GM21737 (cell line): ENCODE measurements at regions not wholly inside any gene's neighbourhood (a gene's known extent, or its start where the extent isn't known, plus 50 kb on each side); places are given as distances from the start of the nearest gene placed in this dataset.
"Not testable (repeated sequence)": the region's sequence is repeated elsewhere in the genome, so short reads cannot be mapped to it uniquely, and the experiment has no call there.

ENCODE experiments used
- ATAC-seq: cut with Tn5 transposase; IDR thresholded peaks from one replicate; pipeline ENCODE4 v1.9.1; 2021; ENCODE audit warnings: mild to moderate bottlenecking, moderate library complexity; ENCODE audit not compliant: unreplicated experiment

DNA sequence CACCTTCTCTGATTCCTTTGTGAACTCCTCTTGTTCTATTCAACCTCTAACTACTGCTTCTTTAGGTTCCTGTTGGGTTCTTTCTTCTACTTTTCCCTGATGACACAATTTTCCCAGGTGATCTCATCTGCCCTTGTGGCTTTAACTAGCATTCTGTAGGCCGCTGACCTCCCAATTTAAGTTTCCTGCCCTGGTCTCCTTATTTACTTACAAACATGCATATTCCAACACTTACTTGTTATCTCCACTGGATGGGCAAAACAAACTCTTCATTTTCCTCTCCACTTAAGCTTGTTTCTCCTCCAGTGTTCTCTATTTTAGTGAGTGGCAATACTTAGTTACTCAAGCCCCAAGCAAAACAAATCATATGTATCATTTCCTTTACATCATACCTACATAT, 734.5 kb downstream of the METTL15 start:
- no peak for ATAC-seq

DNA sequence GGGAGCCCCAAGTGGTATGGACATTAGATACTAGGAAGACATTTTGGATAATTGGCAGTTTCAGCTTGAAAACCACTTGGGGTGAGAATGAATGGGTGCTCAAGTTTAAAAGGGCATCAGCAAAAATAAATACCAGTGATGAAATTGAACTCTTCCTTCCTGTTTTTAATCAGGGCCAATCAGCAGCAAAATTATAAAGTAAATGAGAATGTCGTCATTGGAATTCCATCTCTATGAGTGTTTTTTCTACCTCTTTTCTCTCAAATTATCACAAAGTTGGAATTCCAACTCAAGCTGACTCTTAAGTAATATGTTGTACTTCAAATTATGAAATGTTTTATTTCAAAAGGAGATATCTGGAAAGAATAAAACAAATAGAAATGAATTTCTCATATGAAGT, 730.6 kb downstream of the METTL15 start:
- ATAC-seq = no peak

DNA sequence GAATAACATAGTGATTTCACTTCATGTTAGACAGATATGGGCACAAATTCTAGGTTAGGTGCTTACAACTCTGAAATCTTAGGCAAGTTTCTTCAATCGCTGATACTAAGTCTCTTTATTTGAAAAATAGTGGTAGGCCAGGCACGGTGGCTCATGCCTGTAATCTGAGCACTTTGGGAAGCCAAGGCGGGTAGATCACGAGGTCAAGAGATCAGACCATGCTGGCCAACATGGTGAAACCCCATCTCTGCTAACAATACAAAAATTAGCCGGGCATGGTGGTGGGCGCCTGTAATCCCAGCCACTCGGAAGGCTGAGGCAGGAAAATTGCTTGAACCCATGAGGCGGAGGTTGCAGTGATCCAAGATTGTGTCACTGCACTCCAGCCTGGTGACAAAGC, 729.4 kb downstream of the METTL15 start:
- ATAC-seq = no peak

DNA sequence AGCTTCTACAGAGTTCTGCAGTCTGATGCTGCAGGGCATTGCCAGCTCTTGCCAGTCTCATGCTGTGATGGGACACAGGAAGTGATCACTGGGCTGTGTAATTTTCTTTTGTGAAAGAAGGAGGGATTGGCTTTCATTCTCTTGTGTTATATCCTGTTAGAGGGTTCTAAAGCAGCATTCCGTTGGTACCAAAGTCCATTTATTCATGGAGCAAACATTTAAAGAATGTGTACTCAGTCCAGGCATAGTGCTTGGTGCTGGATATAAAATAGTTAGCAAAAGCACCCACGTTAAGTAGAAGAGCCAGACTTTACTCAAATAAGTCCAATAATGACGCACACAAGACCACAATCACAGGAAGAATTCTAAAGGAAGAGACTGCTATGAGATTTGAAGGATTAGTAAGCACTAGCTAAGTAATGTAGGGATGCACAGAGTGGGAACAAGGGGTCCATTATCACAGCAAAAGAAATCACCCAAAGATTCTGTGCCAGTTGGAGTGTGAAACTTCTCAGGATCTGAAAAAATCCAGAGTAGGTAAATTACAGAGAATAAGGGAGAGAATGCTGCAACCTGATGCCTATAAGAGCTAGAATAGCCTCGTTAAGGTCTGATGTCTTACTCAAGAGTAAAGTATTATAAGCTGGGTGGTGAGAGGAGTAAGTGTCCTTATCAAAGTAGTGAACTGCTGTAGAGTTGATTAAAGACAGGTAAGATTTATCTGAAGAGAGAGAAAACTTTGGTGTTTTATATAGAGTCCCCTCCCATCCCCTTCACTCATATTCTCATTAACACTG, 728.3 kb downstream of the METTL15 start:
- ATAC-seq = no peak

DNA sequence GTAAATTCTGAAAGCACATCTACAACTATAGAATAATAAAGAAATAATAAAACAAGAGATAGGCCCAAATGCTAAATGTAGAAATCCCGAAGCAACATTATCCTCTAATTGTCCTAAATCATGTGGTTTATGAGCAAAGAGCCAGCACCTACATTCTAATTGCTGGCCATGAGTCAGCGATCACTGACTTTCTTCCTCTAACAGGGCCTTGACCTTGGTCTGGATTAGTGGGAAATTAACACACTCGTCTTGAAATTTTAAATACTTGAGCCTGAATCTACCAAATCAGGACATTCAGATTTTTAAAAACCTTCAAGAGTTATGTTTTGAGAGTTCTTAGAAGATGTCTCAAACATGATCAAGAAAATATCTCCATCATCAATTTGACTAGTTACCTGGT, 727.6 kb downstream of the METTL15 start:
- no peak for ATAC-seq

DNA sequence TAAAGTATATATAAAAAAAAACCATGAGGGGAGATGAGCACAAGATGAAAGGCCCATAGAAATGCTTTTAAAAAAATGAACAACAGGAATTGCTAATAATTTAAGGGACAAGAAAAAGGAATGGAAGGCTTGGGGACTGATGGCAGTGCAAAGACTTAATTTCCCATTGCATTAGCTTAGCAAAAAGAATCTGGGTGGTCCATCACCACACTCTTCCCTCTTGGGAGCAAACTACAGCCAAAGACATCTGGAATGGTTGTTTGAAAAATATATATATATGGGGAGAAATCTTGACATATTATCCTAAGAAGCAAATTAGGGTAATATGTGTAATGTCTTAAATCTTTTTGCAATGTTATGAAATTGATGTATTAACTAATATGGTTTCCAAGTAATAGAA, 727.1 kb downstream of the METTL15 start:
- no peak for ATAC-seq

DNA sequence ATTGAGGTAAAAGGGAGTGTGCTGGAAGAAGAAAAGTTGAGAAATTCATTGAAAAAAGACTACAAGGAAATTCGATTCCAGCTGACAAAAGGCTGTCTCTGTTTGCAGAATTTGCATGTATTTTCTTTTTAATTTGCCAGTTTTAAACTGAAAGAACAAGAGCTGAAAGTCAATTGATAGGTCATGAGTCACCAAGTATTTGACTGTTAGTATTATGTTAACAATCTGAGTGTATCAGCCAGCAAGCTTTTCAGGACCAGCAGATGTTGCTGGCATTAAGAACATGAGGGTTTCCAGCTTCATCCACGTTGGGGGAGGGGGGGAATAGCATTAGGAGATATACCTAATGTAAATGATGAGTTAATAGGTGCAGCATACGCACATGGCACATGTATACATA, 726.7 kb downstream of the METTL15 start:
- no peak for ATAC-seq

DNA sequence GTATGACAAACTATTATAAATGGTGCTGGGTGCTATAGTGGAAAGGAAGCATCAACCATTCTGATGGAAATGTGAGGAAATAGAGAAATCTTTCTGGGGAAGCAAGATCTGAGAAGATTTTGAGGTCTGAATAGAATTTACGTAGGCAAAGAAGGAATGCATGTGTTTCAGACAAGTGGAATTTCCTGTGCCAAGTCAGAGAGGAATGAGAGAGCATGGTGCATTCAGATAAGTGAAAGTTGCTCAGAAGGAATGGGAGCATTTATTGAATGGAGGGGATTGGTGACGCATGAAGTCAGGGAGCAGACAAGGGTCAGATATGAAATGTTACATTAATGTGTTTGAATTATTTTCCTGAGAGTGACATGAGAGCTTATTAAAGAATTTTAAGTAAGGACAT, 725.5 kb downstream of the METTL15 start:
- ATAC-seq = no peak

DNA sequence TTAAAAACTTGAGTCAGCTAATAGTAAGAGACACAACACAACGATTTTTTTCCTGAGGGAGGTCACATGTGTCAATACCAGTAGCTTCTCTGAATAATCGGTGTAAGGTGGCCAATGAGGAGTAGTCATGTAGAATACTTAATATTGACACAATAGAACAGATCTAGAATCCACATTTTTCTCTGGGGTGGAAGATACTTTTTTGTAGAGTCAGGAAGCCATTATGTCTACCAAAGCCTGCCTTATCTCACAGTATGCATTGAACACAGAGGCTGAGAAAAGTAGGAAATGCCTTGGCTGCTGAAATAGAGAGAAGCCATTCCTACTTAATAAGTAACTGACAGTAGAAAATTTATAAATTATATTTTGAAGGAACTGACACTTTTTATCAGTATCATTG, 725.0 kb downstream of the METTL15 start:
- ATAC-seq = no peak

DNA sequence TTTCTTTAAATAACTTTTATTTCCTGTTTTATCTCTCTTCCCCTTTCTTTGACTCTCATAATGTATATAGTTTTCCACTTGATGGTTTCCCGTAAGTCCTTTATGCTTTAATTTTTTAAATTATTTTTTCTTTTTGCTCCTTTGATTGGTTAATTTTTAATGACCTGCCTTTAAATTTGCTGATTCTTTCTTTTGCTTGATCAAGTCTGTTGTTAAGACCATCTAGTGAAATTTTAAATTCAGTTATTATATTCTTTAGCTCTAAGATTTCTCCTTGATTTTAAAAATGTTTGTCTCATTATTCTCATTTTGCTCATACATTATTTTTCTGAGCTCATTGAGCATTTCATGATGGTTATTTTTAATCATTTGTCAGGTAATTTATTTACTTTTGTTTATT, 718.6 kb downstream of the METTL15 start:
- no peak for ATAC-seq

DNA sequence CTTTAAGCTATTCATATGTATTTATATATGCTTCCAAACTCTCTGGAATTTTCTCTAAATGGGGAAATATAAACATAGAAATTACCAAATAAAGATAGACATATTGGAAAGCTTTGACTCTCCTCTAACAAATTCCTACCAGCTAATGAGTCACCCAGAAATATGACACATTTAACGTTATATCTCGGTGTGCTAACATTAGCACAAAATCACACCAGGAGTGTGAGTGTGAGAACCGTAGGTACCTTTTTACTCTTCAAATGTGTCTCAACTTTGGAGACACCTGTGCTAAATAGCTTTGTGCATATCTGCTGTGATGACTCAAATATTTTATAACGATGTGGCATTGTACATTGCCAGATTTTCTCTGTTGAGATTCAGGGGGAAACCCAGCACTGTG, 714.4 kb downstream of the METTL15 start:
- no peak for ATAC-seq

DNA sequence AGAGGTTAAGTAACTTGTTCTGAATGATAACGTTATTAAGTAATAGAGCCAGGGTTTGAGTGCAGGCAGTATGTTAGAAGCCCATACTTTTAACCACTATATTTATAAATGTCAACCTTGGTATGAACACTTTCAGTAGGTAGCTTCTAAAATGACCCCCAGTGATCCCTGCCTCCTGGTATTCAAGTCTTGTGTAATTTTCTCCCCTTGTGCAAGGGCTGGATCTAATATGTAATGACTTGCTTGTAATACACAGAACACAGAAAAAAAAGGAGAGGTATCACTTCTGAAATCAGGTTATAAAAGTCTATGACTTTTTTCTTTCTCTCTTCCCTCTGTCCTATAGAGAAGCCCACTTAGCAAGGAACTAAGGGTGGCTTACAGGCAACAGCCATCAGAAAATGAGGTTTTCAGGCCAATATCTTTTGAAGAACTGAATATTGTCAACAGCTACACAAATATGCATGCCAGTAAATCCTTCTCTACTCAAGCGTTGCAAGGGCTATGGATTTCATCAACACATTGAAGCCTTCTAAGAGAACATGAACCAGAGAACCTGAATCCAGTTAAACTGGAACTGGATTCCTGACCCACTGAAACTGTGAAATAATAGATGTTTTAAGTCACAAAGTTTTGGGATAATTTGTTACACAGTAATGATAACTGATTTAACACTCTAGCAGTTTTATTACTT, 712.3 kb downstream of the METTL15 start:
- ATAC-seq = no peak

DNA sequence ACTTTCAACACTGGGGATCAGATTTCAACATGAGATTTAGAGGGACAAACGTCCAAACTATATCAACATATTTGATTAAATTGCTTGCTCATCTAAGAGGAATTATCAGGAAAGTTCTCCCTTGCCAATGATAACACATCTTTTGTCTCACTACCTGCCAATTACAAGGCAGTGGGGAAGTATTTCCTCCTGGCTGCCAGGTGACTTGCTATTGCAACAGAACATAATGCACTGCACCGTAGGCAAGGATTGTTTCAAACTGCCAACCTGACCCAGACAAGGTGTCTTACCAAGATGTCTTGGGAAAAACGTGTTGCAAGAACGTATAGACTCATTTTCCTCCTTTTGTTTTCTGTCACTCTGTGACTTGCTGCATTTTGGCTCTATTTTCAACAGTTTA, 711.6 kb downstream of the METTL15 start:
- no peak for ATAC-seq

DNA sequence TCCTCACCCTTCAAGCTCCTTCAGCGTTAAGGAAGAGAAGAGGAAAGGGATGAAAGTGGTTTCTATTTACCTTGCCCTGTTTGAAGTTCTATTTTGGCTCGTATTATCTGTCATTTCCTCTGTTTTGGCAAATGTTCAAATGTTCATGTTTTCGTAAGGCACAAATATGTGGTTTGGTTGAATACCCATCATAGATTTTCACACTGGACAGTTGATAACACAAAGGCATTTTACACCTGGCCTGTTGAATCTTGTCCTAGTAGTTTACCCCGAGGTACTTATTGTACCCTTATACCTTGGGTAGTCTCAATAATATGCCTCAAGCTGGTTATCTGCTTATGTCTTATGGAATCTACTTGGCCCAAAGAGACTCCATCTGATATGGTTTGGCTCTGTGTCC, 706.9 kb downstream of the METTL15 start:
- ATAC-seq = no peak

DNA sequence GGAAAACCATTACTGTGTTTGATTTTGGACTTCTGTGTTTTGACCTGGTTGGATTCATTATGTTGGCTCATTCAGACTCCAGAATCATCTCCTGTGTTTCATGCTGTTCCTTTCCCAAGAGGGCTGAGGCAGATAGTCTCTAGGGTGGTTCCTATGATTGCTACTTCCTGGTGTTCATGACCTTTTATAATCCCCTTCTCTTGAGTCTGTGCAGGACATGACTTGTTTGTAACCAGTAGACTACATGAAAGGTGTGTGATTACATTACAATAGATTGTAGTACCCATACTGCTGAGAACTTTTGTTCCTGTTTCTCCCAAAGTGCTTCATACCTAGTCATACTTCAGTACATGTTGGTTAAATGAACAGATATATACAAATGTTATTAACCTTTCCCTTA, 700.6 kb downstream of the METTL15 start:
- no peak for ATAC-seq

DNA sequence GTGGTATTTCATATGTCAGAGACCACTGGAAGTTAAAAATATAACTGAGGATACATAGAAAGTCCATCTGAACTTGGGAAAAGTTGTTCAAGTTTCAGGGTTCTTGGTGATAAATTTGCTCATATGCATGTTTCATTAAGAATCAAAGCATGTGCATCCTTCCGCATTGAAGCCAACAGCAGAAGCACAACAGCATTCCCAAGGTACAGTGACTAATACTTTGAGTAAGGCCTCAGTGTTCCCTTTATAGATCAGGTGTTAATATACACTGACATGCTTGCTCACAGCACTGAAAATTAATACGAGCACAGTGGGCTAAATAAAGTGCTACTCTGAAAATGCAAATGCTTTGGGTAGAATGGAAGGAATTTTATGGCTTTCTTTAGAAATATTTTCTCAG, 691.1 kb downstream of the METTL15 start:
- ATAC-seq = no peak

DNA sequence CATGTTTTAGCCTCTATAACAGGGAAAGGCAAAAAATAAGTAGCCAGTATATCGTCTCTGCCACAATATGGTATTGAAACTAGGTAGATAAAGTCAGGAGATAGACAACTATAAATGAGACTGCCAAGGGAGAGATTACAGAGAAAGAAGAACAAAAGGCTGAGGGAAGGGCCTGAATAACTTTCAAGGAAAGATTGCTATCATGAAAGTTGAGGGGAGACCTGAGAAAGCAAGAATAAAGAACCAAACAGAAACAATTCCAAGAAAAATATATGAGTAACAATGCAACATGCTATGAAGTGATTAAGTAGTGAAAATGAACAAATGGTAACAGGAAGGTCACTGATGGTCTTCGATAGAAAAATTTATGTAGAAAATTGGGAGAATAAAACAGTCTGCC, 690.1 kb downstream of the METTL15 start:
- ATAC-seq = no peak

DNA sequence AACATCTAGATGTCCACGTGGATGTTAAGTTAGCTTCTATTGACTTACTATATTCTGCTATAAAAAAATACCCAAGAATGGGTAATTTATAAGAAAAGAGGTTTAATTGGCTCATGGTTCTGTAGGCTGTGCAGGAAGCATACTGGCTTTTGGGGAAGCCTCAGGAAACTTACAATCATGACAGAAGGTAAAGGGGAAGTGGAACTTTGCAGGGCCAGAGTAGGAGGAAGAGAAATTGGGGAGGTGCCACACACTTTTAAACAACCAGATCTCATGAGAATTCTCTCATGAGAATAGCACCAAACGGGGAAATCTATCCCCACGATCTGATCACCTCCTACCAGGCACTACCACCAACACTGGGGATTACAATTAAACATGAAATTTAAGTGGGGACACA, 689.3 kb downstream of the METTL15 start:
- no peak for ATAC-seq

DNA sequence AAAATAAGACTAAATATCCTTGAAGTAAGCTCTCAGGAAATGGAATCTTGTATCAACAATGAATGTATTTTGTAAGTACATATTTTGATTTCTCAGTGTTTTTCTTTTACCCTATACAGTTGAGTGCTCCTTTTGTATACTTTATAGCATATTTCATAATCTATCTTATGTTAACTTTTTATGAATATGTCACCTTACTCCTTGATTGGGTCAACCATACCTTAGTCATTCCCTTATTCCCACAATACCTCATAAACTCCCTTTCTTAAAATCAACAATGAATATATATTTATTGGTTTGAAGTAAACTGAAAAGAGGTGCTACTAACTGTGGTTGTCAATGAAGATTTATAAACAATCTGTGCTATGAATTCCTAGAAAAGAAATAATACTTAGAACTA, 686.2 kb downstream of the METTL15 start:
- ATAC-seq = no peak

DNA sequence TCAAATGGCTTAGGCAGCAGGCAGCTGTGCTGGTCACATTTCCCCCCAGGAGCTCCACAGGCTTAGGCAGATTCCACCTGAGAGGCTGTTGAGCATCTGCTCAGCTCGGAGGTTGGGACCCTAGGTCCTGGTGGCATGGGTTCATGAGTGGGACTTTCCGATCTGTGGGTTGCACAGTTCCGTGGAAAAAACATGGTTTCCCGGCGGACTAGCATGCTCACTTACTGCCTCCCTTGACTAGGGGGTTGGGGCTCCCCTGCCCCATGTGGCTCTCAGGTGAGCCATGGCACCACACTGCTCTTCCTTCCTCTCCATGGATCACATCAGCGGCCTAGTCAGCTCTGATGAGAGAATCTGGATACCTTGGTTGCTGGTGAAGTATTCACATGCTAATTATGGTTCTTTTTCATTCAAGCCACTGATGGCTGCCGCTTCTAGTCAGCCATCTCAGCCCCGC, 685.1 kb downstream of the METTL15 start:
- ATAC-seq = no peak

DNA sequence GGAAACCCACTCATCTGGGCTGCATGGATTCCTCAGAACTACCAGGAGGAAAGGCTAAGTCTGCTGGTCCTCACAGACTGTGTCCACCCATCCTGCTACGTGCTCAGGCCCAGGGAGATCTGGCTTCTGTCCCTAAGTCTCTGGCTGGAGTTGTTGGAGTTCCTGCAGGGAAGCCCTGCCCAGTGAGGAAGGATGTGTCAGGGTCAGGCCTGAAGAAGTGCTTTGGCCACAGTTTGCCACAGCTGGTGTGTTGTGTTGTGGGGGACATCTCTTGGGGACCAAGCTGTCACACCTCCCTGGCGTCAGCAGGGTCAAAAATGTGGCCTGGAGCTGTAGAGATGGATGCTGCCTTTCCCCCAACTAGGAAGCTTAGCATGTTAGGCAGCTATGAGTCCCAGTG, 684.7 kb downstream of the METTL15 start:
- no peak for ATAC-seq

DNA sequence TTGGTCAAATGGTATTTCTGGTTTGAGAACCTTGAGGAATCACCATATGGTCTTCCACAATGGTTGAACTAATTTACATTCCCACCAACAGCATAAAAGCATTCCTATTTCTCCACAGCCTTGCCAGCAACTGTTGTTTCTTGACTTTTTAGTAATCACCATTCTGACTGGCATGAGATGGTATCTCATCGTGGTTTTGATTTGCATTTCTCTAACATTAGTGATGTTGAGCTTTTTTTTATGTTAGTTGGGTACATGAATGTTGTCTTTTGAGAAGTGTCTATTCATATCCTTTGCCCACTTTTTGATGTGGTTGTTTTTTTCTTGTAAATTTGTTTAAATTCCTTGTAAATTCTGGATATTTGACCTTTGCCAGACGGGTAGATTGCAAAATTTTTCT, 679.7 kb downstream of the METTL15 start:
- not testable (repeated sequence) for ATAC-seq

DNA sequence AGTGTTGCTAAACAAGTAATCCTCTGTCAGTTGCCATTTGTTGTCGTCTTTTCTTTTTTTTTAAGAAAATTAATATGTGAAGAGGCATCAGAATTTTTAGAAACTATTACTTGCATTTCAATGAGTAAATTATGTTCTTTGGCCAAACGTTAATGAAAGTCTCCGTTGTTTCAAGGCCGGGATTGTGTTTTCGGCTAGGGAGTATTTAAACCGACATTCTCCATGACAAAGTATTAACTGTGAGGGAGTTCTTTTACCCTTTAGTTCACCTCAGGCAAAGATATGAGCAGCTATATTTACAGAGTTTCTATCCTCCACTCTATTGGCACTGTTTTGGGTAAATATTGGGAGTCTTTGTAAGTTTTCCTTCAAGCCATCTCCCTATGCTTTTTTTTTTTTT, 668.9 kb downstream of the METTL15 start:
- no peak for ATAC-seq
